ENCODE measurements at regions not wholly inside any gene's neighbourhood (a gene's known extent, or its start where the extent isn't known, plus 50 kb on each side); places are given as distances from the start of the nearest gene placed in this dataset.

GRCh38 chr13:33891196-33891742 lies 73.3 kb downstream of the RFC3 start:
- no peak for DNase-seq

GRCh38 chr13:33893559-33893958 lies 75.6 kb downstream of the RFC3 start:
- no peak for DNase-seq

- DNase-seq = no peak
Measured at GRCh38 chr13:33904431-33904830, 86.5 kb downstream of the RFC3 start.

GRCh38 chr13:33908116-33908515 lies 90.2 kb downstream of the RFC3 start:
- no peak for DNase-seq

- DNase-seq = no peak
Measured at GRCh38 chr13:33910255-33910654, 92.3 kb downstream of the RFC3 start.

- no peak for DNase-seq
Measured at GRCh38 chr13:33911521-33911920, 93.6 kb downstream of the RFC3 start.

GRCh38 chr13:33913829-33914228 lies 95.9 kb downstream of the RFC3 start:
- peak; percentile 85 for DNase-seq

- no peak for DNase-seq
Measured at GRCh38 chr13:33917190-33917589, 99.2 kb downstream of the RFC3 start.

- DNase-seq = peak; percentile 14
Measured at GRCh38 chr13:33918199-33918932, 100.4 kb downstream of the RFC3 start.

- no peak for DNase-seq
Measured at GRCh38 chr13:33919120-33919519, 101.2 kb downstream of the RFC3 start.

- DNase-seq = no peak
Measured at GRCh38 chr13:33925563-33925962, 107.6 kb downstream of the RFC3 start.

GRCh38 chr13:33927315-33927714 lies 109.4 kb downstream of the RFC3 start:
- no peak for DNase-seq

GRCh38 chr13:33931397-33932311 lies 113.7 kb downstream of the RFC3 start:
- peak; percentile 63 for DNase-seq

- DNase-seq = peak; percentile 51
Measured at GRCh38 chr13:33932769-33933406, 114.9 kb downstream of the RFC3 start.

GRCh38 chr13:33933810-33934209 lies 115.9 kb downstream of the RFC3 start:
- no peak for DNase-seq

GRCh38 chr13:33934343-33934742 lies 116.4 kb downstream of the RFC3 start:
- DNase-seq = no peak

GRCh38 chr13:33934951-33935371 lies 117.0 kb downstream of the RFC3 start:
- no peak for DNase-seq

- DNase-seq = peak; percentile 50
Measured at GRCh38 chr13:33935969-33936368, 118.0 kb downstream of the RFC3 start.

- peak; percentile 9 for DNase-seq
Measured at GRCh38 chr13:33937373-33938098, 119.6 kb downstream of the RFC3 start.

- no peak for DNase-seq
Measured at GRCh38 chr13:33940256-33940655, 122.3 kb downstream of the RFC3 start.

GRCh38 chr13:33940898-33941297 lies 122.9 kb downstream of the RFC3 start:
- peak; percentile 52 for DNase-seq

GRCh38 chr13:33945477-33945876 lies 127.5 kb downstream of the RFC3 start:
- peak; percentile 18 for DNase-seq

- no peak for DNase-seq
Measured at GRCh38 chr13:33953203-33953602, 135.3 kb downstream of the RFC3 start.
